Fibroblast of upper back skin (primary cell): ENCODE measurements at regions not wholly inside any gene's neighbourhood (a gene's known extent, or its start where the extent isn't known, plus 50 kb on each side); places are given as distances from the start of the nearest gene placed in this dataset.

Source experiments
- DNase-seq: peaks from one replicate; pipeline ENCODE4 v3.0.0-alpha.2; 2013

DNA sequence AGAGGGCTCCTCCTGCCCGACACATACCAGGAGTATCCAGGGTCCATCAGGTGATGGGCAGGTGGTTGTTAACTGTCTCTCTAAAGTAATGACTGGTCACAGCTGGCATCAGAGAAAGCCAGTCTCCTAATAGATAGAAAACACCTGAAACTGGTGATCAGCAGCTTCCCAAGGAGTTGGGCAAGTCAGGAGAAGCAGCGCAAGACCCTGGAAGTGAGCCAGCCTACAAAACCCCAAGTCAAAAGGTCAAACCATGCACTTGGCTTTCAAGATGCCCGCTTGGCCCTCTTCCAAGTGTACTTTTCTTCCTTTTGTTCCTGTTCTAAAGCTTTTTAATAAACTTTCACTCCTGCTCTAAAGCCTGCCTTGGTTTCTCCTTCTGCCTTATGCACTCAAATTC, 815.2 kb downstream of the DCDC2C start:
- DNase-seq: no peak

DNA sequence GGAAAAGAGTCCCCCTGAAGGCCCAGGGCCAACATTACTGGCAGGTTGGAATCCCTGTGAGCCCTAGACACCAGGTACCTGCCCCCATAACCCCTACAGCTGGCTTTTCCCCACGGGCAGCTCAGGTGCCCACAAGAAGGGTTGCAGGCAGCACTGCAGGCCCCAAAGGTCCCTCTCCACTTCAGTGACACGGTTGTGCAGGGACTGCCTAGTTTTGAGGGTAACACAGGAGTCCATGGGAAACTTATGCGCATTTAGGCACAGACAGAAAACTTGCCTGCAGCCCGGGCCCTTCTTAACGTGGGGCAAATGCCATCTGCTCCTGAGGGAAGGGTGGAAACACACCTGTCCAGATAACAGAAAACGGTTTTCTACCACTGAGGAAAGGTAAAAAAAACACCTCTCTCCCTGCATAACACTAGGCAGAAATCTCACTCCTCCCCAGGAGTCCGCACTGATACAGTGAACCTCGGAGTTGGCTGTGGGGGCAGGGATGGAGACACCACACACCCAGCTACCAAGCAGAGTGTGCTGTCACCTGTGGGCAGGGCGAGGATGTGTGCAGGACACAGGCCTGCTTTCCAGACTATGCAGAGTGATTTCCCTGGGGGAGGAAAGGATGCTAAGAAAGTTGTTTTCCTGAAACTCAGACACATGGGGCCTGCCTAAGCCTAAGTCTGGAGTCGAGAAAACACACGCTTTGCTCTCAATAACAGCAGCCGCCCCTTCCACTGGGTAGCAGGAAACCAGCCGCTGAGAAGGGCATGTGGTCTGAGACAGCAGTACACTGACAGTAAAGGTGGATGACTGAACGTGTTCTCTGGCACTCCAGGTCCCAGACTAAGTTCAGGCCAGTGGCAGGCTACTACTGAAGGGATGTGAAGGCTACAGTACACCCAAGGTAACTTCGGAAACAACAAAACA, 819.4 kb downstream of the DCDC2C start:
- DNase-seq: no peak

DNA sequence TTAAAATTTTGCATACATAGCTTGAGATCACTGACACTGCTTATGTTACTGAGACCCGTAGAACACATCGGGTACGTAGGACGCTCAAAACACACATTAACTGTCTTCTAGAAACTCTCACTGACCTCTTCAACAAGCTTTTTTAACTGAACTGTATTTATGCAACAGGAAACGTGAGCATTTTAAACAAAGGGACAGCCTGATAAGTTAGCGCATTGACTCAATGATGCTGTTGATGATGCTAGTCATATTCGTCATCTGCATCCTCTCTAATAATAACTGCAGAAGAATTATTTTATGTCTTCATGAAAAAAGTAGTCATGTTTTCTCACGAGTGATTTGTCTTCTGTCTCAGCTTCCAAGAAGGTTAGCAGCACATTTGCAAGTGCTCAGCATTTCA, 824.0 kb downstream of the DCDC2C start:
- no peak for DNase-seq

DNA sequence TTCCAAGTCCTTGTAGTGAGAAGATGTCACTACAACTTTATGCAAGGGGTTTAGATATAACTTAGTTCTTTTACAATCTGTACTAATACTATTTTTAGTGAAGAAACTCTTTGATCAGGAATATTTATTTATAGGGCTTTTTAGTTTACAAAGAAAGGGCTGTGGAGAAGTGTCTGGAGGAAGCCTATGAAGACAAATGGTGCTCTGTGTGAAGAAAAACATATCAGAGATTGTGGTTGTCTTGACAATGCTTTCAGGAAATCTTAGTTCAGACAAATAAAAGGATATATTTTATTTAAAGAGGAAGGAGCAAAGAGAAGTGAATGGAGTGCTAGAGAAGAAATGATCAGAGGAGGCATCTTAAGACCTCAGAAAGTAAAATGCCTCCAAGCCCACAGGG, 824.9 kb downstream of the DCDC2C start:
- DNase-seq: no peak

DNA sequence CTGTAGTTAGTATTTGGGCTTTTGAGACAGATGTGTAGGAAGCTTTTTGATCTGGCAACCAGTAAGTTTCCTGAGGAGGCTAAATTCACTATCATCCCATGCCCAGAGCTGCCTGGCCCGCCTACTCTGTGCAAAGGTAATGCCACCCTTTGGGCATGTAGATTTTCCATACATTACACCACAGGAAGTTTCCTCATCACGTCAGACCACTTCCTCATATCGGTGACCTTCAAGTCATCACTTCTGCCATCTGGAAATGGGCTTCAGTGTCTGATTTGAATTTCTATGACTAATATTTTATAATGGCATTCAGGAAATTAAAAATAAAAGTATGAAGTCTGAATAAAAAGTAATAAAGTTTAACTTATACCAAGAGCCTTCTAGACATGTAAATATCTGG, 825.4 kb downstream of the DCDC2C start:
- DNase-seq: no peak

DNA sequence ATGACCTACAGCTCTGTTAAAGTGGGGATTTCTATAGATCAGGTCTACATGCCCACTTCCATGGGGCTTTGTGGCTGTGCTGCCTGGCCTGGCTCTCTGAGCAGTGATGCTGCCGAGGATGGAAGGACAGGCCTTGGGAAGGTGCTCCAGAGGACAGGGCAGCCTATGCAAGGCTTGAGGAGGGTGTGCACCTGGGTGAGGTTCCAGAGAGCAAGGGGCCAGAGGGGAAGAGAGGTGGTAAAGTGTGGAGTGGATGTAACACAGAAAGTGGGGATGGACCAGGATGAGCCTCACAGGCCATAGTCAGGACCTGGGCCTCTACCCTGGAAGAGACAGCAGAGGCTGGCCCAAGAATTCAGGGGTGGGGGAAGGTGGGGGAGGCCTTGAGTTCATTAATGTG, 826.4 kb downstream of the DCDC2C start:
- DNase-seq: no peak

DNA sequence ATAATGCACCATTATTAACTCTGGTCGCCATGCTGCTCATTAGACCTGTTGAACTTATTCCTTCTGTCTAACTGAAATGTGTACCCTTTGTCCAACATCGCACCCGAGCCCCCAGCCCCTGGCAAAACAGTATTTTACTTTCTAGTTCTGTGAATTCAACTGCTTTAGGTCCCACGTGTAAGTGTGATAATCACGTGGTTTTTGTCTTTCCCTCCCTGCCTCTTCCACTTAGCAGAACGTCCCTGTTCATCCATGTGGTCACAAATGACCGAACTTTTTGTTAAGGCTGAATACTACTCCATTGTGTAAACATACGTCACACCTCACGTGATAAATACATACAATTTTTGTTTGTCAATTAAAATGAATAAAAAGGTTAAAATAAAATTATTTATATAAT, 826.9 kb downstream of the DCDC2C start:
- DNase-seq: no peak

DNA sequence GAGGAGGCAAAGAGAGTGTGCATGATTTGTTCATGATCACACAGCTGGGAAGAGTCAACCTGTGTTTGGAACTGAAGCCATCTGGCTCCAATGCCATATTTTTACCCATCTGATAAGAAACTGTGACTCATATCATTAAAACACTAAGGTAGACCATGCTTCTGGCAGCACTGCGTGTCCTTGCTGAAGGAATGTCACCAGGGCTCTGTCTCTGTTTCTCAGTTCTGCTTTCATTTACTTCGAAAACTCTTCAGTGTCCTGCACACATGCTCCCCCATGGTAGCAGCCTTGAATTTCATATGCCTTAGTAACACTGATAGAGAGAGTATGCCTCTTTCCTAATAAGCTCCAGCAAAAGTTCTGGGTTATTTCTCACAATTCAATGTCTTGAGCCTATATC, 830.4 kb downstream of the DCDC2C start:
- DNase-seq: no peak

DNA sequence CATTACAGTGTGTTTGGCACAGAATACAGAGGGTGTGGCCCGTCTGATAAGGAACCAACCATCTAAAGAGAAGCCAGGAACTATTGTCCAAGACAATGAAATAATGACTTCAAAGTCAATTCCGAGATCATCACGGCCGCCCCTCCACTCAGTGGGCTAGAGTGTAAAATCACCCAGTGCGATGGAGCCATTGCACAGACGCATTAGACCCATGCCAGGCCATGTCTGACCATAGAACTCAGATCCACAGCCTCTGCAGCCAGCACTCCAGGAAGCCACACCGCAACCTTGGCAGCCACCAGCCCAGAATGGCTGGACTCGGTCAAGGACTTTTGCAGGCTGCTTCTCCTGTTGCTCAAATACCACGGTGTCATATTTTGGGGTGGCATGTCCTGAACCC, 835.7 kb downstream of the DCDC2C start:
- no peak for DNase-seq

DNA sequence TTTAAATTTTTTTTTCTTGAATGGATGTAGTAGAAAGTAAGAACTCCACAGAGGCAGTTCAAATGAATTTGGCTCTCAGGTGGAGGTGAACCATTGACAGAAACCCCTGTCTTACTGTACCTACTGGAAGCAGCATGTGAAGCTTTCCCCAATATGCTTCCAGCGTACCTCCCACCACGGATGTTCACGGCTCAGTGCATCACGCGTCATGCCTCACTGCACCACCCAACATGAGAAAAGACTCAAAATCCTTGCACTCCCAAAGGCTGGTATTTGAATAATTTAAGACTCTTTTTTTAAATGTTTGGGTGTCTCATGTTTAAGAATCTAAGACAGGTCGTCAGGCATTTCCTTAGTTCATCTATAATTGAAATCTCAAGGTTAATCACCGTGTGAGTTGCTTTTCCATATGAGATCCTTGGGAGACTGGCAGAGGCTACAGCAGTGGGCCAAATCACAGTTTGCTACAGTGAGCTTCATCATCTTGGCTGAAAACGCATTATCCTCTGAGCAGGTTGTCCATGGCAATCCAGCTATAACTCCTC, 846.4 kb downstream of the DCDC2C start:
- no peak for DNase-seq

DNA sequence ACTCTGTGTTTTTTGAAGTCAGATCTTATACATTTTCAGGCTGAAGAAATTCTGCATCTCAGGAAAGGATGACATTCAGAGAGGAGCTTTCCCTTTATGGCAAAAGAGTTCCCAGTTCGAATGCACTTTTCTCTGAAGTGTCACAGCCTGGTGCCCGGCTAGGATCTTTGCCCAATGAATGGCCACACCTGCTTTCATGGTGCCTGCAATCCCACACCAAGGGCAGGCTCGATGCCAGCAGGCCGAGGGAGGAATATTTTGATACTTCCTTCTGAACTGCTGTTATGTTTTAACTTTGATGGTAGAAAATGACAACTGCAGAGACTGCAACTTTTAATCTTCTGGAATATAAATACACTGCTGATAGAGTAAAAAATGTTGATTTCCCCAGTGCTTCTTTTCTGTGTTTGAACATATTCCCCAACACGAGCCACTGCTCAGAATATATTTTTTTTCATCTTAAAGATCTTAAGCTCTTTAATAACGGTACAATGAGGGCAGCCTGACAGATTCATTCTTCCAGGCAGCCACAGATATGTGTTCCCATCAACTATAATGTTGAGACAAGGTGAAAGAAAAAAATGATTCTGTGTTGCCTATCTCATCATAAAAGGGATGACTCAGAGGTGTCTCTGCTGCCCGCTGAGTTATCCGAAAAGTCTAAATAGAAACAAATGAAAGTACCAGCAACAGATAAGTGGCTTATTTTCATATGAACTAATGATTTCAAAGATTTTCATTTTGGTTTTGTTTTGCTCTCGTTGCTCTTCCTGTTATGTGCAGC, 848.5 kb downstream of the DCDC2C start:
- DNase-seq: no peak

DNA sequence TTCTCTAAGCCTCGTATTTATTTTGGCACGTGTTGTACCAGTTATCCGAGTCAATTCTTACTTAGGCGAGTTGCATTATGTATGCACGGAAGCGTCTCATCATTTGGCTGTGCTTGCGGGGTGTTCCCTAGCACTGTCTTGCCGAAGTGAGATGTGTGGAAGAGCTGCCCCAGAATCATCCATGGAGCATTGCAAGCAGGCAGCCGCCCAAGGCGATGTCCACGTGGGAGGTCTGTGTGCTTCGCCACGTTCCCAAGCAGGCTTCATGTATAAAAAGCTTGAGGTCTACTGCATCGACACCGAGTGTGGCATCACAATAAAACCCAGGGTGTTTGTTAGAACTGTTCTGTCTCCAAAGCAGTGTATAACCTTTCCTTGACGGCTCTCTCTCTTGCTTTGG, 849.9 kb downstream of the DCDC2C start:
- no peak for DNase-seq

DNA sequence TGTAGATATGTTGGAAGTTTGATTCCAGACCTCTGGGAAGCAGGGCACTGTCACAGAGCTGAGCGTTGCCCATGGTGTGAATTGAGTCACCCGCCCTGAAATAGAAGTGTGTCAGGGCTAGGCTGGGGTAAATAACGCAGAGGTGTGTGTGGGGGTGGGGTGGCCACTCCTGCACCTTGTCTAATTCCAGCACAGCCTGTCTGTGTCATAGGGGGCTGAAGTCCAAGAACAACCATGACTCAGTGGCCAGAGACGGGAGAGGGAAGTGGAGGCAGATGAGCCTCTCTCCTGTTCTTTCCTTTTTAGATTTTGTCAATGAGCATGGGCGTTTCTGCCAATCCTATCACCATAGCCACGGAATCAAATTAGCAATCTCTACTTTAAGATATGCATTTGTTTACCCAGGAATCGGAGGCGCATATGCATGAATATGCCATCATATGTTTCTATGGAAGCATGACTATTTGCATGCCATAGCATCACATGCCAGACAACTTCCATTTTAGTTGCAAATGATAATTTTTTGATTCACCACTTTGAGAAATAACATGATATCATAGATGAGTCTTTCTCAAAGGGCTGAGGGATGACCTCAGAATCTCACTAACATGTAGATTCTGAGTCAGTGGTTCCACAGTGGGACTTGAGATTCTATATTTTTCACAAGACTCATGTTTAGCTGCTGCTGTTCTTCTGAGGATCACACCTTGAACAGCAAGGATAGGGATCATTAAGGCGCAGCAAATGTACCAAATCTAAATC, 852.9 kb downstream of the DCDC2C start:
- DNase-seq: no peak

DNA sequence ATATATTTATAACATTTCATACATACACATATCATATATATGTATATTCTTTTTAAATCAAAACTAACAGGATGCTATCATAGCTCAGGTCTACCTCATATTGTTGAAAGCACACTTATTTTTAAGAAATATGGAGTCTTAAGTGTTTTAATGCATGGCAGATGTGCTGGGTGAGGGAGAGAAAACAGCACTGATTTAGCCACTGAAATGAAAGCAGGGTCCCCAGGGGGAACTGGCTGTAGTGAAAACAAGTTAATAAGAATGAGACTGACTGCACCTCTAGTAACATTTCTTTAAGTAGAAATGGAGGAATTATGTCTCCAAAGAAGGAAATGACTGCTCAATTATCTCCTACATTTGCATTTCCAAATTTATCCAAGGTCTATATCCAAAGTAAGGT, 857.8 kb downstream of the DCDC2C start:
- no peak for DNase-seq

DNA sequence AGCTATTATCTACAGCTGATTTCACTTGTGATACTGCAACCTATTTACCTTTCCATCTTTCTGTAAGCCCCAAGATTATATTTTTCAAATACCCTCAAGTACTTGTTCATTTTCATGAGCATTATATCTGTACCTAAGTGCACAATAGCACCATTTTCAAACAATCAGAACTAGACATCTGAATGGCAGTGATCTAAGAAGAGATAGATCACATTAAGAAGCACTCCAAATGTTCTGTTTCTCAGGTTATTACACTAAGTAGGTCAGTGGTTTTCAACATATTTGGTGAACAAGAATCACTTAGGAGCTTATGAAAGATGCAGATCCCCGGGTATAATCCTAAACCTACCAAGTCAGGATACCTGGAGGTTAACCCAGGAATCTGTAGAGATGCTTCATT, 872.7 kb downstream of the DCDC2C start:
- DNase-seq: no peak

DNA sequence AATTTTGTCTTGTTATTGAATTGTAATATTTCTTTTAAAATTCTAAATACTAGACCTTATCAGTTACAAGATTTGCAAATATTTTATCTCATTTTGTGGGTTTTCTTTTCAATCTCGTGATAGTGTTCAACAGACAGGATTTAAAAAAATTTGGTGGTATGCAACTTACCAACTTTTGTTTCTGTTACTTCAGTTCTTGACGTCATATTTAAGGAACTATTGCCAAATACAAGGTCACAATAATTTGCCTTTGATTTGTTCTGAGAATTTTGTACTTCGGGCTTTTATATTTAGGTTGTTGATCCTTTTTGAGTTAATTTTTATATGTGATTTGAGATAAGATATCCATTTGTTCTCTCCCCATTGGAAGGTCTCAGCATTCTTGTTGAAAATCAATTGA, 876.6 kb downstream of the DCDC2C start:
- no peak for DNase-seq

DNA sequence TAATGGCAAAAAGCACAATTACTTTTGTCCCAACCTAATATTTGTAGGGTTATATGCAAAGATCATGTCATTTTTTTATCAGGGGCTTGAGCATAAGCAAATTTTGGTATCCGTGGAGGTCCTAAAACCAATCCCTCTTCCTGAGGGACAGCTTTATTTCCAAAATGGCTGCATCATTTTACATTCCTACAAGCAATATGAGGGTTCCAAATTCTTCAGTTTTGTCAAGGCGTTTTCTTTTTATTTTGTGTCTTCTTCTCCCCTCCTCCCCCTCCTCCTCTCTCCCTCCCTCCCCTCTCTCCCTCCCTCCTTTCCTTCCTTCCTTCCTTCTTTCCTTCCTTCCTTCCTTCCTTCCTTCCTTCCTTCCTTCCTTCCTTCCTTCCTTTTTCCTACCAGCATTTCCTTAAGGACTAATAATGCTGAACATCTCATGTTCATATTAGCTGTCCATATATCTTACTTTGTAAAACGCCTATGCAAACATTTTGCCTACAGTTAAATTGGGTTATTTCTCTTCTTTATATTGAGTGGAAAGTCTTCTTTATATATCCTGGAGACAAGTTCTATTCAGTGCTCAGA, 881.8 kb downstream of the DCDC2C start:
- DNase-seq: no peak

DNA sequence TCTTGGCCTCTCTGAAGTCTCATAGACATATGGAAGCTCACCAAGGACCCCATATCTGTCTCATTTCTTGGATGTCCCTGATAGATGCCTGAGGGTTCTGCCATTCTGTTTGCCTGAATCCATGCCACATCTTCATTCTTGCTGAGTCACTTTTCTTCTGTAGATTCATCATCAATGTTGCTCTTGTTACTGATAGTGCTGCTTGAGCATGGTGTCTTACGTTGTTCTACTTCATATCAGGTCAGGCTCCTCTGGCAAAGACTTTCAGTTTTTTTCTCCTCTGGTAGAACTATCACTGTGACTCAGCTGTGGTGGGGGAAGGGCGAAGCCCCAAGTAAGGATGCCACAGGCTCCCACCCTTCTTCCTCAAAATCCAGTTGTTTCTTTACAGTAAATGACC, 885.2 kb downstream of the DCDC2C start:
- DNase-seq: no peak

DNA sequence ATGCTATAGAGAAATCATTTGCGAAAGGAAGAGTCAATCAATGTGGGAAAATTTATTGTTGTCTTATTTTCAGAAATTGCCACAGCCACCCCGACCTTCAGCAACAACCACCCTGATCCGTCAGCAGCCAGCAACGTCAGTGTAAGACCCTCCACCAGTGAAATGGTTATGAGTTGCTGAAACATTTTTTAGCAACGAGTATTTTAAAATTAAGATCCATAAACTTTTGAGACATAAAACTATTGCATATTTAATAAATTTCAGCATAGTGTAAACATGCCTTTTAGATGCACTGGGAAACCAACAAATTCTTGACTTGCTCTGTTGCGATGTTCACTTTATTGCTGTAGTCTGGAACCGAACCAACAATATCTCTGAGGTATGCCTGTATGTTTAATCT, 887.9 kb downstream of the DCDC2C start:
- no peak for DNase-seq

DNA sequence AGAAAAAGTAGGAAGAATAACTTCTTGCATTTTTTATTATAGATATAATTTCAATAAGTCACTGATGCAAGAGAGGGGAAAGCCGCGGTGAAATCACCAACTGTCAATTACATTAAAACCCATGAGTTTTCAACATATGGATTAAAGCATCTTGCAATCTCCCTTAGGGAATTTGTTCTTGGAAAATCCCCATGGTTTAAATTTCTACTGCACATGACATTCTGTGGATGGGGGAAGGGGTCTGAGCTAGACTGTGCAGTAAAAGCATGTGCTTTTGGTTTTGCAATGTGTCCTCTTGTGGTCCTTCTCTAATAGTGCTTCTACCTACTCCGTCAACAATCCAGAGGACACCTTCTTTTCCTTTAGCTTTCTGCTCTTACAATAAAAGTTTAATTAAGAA, 894.0 kb downstream of the DCDC2C start:
- no peak for DNase-seq

DNA sequence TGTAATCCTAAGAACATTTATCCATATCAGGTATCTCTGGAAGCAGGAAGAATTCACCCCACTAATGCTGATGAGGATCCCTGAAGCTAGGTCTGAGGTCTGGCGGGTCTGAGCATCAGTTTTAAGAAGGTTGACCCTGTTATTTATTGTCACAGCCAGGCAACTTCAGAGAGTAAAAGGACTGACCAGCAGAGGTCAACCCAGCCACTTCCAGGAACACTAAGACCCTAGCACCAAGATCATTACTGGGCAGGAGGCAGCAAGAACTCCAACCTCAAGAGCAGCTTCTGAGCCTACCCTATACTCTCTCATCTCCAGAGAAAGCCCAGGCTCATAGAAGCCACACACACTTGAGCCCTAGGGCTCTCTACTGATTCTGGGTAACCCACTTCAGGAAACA, 901.4 kb downstream of the DCDC2C start:
- no peak for DNase-seq

DNA sequence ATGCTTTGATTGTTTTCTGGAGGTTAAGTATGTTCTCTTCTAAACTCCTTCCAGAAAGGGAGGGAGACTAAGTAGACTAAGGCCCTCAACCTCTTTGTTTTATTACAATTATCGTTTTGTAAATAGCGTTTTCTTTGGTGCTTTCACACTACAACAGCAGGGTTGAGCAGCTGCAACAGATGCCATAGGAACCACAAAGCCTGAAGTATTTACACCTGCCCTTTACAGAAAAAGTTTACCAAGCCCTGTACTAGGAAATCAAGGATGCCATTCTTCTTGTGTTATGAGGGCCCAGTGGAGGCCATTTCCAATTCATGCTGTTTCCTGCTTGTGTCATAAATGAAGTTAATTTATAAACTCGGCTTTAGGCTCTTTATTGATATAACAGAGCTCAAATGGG, 914.8 kb downstream of the DCDC2C start:
- no peak for DNase-seq
